Midbrain (tissue), 1 donor: ENCODE measurements at regions not wholly inside any gene's neighbourhood (a gene's known extent, or its start where the extent isn't known, plus 50 kb on each side); places are given as distances from the start of the nearest gene placed in this dataset.

Experiments used
- DNase-seq: peaks from one replicate; lab custom pipeline; 2025; lab: John Stamatoyannopoulos, UW

DNA sequence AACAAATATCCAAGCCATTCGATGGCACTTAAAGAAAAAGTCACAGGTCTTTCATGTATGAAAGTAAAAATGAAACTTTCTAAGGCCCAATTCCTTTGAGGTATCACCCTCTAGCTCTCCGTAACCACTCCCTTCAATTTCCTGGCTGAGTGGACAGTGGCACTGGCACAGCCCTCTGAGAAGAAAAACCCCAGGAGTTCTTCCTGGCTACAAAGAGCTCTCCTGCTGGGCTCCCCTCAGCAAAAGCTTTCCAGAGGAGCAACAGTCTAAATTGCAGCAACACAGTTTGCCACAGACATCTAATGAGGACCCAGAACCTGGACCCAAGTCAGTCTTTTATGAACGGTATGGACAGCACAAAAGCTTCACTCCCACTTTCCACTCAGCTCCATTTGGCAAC lies 71.8 kb downstream of the FUNDC1 start:
- no peak for DNase-seq

GRCh38 chrX:44462850-44463249 lies 79.8 kb downstream of the FUNDC1 start:
- DNase-seq: peak; percentile 2

DNA sequence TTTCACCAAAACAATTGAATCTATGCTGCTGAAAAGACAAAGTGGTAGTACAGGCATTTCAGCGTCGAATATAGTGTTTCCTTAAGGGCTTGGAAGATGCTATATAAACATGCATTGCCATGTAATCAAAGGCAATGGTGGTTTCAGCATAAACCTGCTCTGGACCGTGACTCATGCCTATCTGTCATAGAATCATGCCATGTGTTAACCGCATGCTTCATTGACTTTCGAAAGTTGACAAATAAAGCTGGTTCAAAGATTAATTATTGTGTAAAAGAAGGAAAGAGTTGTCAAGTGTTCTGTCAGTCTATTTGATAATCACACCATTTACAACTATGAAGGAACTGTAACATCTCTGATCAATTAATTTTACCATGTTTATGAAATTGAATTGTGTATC lies 83.2 kb downstream of the FUNDC1 start:
- DNase-seq: no peak

DNA sequence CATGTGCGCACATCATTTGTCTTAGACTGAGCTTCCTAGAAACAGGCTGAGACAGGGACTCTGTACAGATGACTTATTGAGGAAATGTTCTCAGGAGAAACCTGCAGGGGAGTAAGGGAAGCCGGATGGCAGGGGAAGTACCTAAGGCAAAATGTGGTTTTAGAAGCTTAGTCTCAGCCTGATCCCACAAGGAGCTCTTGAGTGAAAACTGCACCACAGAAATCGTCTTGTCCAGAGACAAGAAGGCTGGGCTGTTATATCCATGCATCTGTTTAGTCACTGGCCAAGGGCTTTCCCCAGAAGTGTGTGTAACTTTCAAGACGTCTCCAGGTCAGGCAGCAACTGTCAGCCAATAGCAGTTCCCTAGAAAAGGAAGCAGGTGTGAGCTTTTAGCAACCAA lies 86.0 kb downstream of the FUNDC1 start:
- no peak for DNase-seq

- DNase-seq: no peak
Measured at GRCh38 chrX:44451056-44451455, 91.6 kb downstream of the FUNDC1 start.

- DNase-seq: no peak
Measured at GRCh38 chrX:44447214-44447613, 95.4 kb downstream of the FUNDC1 start.

DNA sequence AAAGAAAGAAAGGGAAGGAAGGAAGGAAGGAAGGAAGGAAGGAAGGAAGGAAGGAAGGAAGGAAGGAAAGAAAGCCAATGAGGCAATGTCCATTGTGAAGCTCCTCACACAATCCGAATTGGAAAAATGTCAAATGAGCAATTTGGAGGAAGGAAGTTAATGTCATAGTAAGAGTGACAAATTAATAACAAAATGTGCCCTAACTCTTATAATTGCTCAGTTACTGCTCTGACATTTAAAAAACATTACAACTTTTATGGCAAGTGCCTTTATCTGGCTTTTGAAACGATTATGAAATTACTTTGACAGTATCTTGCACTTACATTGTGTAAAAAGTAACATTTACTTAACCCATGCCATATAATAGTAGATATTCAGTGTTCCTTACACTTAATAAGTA lies 96.5 kb upstream of the EFHC2 start:
- DNase-seq: no peak

- DNase-seq: no peak
Measured at GRCh38 chrX:44439242-44439794, 95.8 kb upstream of the EFHC2 start.

DNA sequence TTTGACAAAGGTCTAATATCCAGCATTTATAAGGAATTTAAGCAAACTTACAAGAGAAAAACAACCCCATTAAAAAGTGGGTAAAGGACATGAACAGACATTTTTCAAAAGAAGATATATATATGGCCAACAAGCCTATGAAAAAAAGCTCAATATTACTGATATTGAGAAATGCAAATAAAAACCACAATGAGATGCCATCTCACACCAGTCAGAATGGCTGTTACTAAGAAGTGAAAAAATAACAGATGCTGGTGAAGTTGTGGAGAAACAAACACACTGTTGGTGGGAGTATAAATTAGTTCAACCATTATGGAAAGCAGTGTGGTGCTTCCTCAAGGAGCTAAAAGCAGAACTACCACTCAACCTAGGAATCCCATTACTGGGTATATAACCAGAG lies 91.6 kb upstream of the EFHC2 start:
- DNase-seq: no peak

DNA sequence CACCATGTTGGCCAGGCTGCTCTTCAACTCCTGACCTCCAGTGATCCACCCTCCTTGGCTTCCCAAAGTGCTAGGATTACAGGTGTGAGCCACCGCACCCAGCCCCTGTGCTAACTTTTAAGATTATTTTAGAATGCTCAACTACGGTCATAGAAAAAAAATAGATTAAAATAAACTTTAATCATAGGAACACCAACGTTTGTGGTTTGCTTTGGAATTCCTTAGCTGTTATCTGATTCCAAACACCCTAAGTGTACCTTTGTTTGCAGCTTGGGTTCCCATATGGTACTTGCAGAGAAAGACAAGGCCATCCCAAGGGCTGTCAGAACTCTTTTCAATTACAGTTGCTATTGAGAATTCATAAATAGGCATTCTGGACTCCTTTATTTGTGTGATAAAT lies 90.1 kb upstream of the EFHC2 start:
- DNase-seq: no peak

- no peak for DNase-seq
Measured at GRCh38 chrX:44432641-44433040, 89.2 kb upstream of the EFHC2 start.

GRCh38 chrX:44431194-44431593 lies 87.7 kb upstream of the EFHC2 start:
- DNase-seq: no peak

GRCh38 chrX:44428989-44429627 lies 85.6 kb upstream of the EFHC2 start:
- DNase-seq: no peak

GRCh38 chrX:44422631-44423030 lies 79.2 kb upstream of the EFHC2 start:
- no peak for DNase-seq

DNA sequence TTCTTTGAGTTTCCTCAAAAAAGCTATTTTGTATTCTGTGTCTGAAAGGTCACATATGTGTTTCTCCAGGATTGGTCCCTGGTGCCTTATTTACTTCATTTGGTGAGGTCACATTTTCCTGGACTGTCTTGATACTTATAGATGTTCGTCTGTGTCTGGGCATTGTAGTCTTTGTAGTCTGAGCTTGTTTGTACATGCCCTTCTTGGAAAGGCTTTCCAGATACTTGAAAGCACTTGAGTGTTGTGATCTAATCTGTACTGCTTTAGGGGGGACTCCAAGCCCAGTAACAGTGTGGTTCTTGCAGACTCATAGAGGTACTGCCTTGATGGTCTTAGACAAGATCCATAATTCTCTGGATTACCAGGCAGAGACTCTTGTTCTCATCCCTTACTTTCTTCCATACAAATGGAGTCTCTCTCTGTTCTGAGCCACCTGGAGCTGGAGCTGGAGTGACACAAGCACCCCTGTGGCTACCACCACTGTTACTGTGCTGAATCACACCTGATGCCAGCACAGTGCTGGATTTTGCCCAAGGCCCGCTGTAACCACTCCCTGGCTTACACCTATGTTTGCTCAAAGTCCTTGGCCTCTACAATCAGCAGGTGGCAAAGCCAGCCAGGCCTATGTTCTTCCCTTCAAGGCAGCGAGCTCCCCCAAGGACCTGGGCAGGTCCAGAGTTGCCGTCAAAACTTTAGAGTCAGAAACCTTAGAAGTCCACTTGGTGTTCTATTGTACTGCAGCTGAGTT lies 72.3 kb upstream of the EFHC2 start:
- no peak for DNase-seq

DNA sequence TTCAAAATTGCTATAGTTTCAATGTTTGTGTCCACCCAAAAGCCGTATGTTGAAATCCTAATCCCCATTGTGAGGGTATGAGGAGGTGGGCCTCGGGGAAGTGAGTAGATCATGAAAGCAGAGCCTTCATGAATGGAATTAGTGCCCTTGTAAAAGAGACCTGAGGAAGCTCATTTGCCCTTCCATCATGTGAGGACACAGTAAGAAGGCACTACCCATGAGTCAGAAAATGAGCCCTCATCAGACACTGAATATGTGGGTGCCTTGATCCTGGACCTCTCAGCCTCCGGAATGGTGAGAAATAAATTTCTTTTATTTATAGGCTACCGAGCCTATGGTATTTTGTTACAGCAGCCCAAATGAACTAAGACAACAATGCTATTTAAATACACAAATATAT lies 57.7 kb upstream of the EFHC2 start:
- no peak for DNase-seq

DNA sequence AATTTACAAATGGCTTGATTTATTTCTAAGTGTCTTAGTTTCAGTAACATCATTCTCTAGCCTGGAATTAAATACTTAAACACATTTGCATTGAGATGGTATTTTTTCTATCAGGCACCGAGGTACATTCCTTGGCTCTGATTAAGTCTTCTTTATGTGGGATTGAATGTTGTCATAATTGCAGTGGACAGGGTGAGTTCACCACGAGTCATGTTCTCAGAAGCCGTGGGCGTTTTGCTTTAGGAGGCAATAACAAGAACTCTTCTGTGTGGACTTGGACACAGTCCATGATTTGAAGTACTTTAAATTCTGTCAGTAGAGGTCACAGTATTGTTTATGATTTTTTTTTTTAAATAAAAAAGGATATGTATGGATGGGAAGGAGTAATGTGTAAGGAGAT lies 57.1 kb upstream of the EFHC2 start:
- DNase-seq: no peak

DNA sequence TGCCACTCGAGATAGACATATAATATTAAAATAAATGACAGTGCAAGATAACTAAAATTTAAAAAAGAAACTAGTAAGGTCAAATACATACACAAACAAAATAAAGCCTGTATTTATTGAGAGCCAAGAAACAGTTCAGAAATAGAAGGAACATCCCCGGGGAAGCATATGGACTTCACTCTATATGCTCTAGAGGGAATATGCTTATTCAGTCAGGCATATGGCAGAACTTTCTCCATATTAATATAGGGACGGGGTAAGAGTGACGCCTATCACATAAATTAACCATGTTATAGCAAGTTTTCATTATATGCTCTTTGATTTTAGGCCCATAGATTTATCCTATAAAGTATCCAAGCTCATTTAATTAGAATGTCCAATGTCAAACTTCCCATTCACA lies 56.7 kb upstream of the EFHC2 start:
- DNase-seq: no peak
